A549 (cell line): ENCODE measurements at regions not wholly inside any gene's neighbourhood (a gene's known extent, or its start where the extent isn't known, plus 50 kb on each side); places are given as distances from the start of the nearest gene placed in this dataset.
"Not testable (repeated sequence)": the region's sequence is repeated elsewhere in the genome, so short reads cannot be mapped to it uniquely, and the experiment has no call there.

Experiments used
- ATAC-seq, 2 experiments: fragments of 200-7000 bp in 1 of 2; fragments of >200 bp in 1 of 2; cut with Nextera tagmentation in 1 of 2; cut with Tn5 transposase in 1 of 2; 3 replicates each; pipeline versions ENCODE4 v1.8.0 to v1.9.1; 2018 to 2020; ENCODE audit warnings: mild to moderate bottlenecking in 1 of 2, moderate library complexity in 1 of 2
- CTCF ChIA-PET: fragments of 300-600 bp; sonication (Branson Sonifier 250); formaldehyde crosslinking; extraction: SDS; loops from one replicate; lab custom pipeline; 2021; ENCODE audit warnings: antibody characterized with exemption, inconsistent platforms; lab: Yijun Ruan, JAX
- POLR2A ChIA-PET: fragments of 350-600 bp; formaldehyde crosslinking; extraction: SDS; loops from one replicate; lab custom pipeline; 2021; ENCODE audit warnings: antibody characterized with exemption, inconsistent platforms; lab: Yijun Ruan, JAX
- DNase-seq, 2 experiments: peaks; one replicate each; pipeline versions ENCODE4 v3.0.0 to v3.0.0-alpha.2; 2011 to 2016; ENCODE audit warnings: low read depth in 1 of 2, low spot score in 1 of 2
- FAIRE-seq: peaks from 2 replicates; lab custom pipeline; 2011; peaks lifted over from hg19 to GRCh38; lab: Jason Lieb, UNC
- H3K27ac ChIP-seq, 2 experiments: fragments of >200 bp; sonication (Bioruptor Twin); formaldehyde crosslinking; 3 replicates each; pipeline ENCODE4 v1.5.1; 2016 to 2017
- H3K4me1 ChIP-seq: fragments of >200 bp; sonication (Bioruptor Twin); formaldehyde crosslinking; 3 replicates; pipeline ENCODE4 v1.6.1; 2016
- H3K4me2 ChIP-seq: fragments of >200 bp; sonication (Bioruptor Twin); formaldehyde crosslinking; 3 replicates; pipeline ENCODE4 v1.6.1; 2016
- H3K4me3 ChIP-seq: fragments of >200 bp; sonication (Bioruptor Twin); formaldehyde crosslinking; 3 replicates; pipeline ENCODE4 v1.5.1; 2016
- H3K9me3 ChIP-seq: fragments of >200 bp; sonication (Bioruptor Twin); formaldehyde crosslinking; 3 replicates; pipeline ENCODE4 v1.6.1; 2016
- CHD4 ChIP-seq: fragments of 200-600 bp; sonication (generic); IDR thresholded peaks from 2 replicates; pipeline ENCODE4 v1.6.1; 2016; ENCODE audit warnings: antibody characterized with exemption, mild to moderate bottlenecking, borderline replicate concordance
- EHF ChIP-seq: fragments of 250-450 bp; sonication (Bioruptor Pico); IDR thresholded peaks from 2 replicates; pipeline ENCODE4 v1.5.0; 2020; ENCODE audit warnings: mild to moderate bottlenecking
- FOSB ChIP-seq: fragments of 250-450 bp; sonication (Bioruptor Pico); IDR thresholded peaks from 2 replicates; pipeline ENCODE4 v1.5.0; 2020; ENCODE audit warnings: mild to moderate bottlenecking, moderate library complexity
- FOXS1 ChIP-seq: fragments of 250-450 bp; sonication (Bioruptor Pico); IDR thresholded peaks from 2 replicates; pipeline ENCODE4 v1.5.0; 2020; ENCODE audit warnings: mild to moderate bottlenecking, moderate library complexity
- HDAC2 ChIP-seq: fragments of 200-600 bp; sonication (generic); IDR thresholded peaks from 2 replicates; pipeline ENCODE4 v1.6.1; 2016
- HOXA7 ChIP-seq: fragments of 250-450 bp; sonication (Bioruptor Pico); IDR thresholded peaks from 2 replicates; pipeline ENCODE4 v1.5.0; 2020; ENCODE audit warnings: mild to moderate bottlenecking, moderate library complexity
- HOXB13 ChIP-seq: fragments of 250-450 bp; sonication (Bioruptor Pico); IDR thresholded peaks from 2 replicates; pipeline ENCODE4 v1.5.0; 2020; ENCODE audit warnings: low read depth, mild to moderate bottlenecking, moderate library complexity
- KDM5A ChIP-seq: fragments of 200-600 bp; sonication (generic); IDR thresholded peaks from 2 replicates; pipeline ENCODE4 v1.6.1; 2016; ENCODE audit warnings: antibody characterized with exemption, mild to moderate bottlenecking
- MAFK ChIP-seq: fragments of 450-650 bp; IDR thresholded peaks from 2 replicates; pipeline ENCODE4 v1.6.1; 2014; ENCODE audit not compliant: partially characterized antibody
- NPAS2 ChIP-seq: fragments of 250-450 bp; sonication (Bioruptor Pico); IDR thresholded peaks from 2 replicates; pipeline ENCODE4 v1.8.0; 2022; ENCODE audit warnings: mild to moderate bottlenecking, moderate library complexity, borderline replicate concordance
- SREBF2 ChIP-seq: fragments of 450-650 bp; IDR thresholded peaks from 2 replicates; pipeline ENCODE4 v1.6.1; 2014; ENCODE audit warnings: mild to moderate bottlenecking, moderate library complexity
- ZSCAN20 ChIP-seq: fragments of 250-450 bp; sonication (Bioruptor Pico); IDR thresholded peaks from 2 replicates; pipeline ENCODE4 v1.8.0; 2022; ENCODE audit warnings: mild to moderate bottlenecking, moderate library complexity
- WGBS: methylation state at CpG from one replicate; pipeline ENCODE4 v1.1.6; 2017; ENCODE audit errors: missing lambda C conversion rate; 5-methylcytosine and 5-hydroxymethylcytosine counted together
- TF ChIP-seq, protein P1 (sequence below): IDR thresholded peaks from 2 replicates; pipeline ENCODE4 v1.6.1; 2012
- TF ChIP-seq, protein P2 (sequence below): fragments of 250-450 bp; sonication (Bioruptor Pico); IDR thresholded peaks from 2 replicates; pipeline ENCODE4 v1.5.0; 2021; ENCODE audit warnings: mild to moderate bottlenecking, moderate library complexity, borderline replicate concordance
- TF ChIP-seq, protein P3 (sequence below): IDR thresholded peaks from 2 replicates; pipeline ENCODE4 v1.6.1; 2012
- TF ChIP-seq, protein P4 (sequence below): fragments of 200-600 bp; sonication (generic); IDR thresholded peaks from 2 replicates; pipeline ENCODE4 v1.6.1; 2016; ENCODE audit warnings: antibody characterized with exemption, mild to moderate bottlenecking, moderate library complexity

DNA sequence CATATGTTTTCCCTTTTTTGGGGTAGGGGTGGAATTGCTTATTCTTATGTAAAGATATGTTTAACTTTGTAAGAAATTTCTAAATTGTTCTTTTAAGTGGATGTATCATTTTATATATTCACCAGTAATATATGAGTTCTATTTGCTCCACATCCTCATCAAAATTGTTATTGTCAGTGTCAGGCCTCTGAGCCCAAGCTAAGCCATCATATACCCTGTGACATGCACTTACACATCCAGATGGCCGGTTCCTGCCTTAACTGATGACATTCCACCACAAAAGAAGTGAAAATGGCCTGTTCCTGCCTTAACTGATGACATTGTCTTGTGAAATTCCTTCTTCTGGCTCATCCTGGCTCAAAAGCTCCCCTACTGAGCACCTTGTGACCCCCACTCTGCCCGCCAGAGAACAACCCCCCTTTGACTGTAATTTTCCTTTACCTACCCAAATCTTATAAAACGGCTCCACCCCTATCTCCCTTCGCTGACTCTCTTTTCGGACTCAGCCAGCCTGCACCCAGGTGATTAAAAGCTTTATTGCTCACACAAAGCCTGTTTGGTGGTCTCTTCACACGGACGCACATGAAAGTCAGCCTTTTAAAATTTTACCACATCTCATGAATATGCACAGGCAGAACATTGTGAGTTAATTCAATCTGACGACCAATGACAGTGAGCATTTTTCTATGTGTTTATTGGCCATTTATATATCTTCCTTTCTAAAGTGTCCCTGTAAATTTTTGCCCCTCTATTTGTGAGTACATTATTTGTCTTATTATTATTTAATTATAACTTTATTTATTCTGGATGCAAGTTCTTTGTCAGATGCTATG, 176.8 kb downstream of the CDC14C start:
- POLR2A ChIA-PET, DNase-seq, ATAC-seq, H3K4me2 ChIP-seq, H3K4me3 ChIP-seq, H3K4me1 ChIP-seq, CTCF ChIA-PET, H3K27ac ChIP-seq, H3K9me3 ChIP-seq, FAIRE-seq: not testable (repeated sequence)
- 6% methylated on average over 8 of the region's 8 CpGs for WGBS

DNA sequence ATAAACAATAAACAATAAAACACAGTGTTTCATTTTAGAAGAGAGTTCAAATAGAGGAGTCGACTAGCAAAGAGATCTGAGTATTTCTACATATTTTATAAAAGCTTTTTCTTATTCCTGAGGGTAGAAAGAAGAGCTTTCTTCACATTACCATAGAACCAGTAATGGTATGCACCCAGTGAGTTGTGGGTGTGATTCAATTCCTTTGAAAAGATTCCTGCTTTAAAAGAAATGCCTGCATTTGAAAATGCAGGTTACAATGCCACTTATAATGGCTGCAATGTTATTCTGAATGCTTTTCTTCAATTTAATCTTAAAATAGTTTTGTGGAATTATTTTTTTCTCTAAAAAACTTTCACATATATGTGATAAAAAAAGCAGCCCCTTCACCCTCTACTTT, 178.1 kb downstream of the CDC14C start:
- no peak overlapping the region for H3K4me2 ChIP-seq
- TF ChIP-seq ZSCAN20: no peak
- TF ChIP-seq HOXA7 (CRISPR knock-in tag): no peak
- no peak for TF ChIP-seq NPAS2 (CRISPR knock-in tag)
- TF ChIP-seq CHD4: no peak
- TF ChIP-seq HOXB13 (CRISPR knock-in tag): no peak
- no peak for TF ChIP-seq KDM5A
- TF ChIP-seq, protein P1, sequence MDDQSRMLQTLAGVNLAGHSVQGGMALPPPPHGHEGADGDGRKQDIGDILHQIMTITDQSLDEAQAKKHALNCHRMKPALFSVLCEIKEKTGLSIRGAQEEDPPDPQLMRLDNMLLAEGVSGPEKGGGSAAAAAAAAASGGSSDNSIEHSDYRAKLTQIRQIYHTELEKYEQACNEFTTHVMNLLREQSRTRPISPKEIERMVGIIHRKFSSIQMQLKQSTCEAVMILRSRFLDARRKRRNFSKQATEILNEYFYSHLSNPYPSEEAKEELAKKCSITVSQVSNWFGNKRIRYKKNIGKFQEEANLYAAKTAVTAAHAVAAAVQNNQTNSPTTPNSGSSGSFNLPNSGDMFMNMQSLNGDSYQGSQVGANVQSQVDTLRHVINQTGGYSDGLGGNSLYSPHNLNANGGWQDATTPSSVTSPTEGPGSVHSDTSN: no peak
- TF ChIP-seq, protein P2, sequence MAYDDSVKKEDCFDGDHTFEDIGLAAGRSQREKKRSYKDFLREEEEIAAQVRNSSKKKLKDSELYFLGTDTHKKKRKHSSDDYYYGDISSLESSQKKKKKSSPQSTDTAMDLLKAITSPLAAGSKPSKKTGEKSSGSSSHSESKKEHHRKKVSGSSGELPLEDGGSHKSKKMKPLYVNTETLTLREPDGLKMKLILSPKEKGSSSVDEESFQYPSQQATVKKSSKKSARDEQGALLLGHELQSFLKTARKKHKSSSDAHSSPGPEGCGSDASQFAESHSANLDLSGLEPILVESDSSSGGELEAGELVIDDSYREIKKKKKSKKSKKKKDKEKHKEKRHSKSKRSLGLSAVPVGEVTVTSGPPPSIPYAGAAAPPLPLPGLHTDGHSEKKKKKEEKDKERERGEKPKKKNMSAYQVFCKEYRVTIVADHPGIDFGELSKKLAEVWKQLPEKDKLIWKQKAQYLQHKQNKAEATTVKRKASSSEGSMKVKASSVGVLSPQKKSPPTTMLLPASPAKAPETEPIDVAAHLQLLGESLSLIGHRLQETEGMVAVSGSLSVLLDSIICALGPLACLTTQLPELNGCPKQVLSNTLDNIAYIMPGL (CRISPR knock-in tag): no peak
- TF ChIP-seq, protein P3, sequence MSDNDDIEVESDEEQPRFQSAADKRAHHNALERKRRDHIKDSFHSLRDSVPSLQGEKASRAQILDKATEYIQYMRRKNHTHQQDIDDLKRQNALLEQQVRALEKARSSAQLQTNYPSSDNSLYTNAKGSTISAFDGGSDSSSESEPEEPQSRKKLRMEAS: no peak
- TF ChIP-seq SREBF2: no peak
- TF ChIP-seq, protein P4, sequence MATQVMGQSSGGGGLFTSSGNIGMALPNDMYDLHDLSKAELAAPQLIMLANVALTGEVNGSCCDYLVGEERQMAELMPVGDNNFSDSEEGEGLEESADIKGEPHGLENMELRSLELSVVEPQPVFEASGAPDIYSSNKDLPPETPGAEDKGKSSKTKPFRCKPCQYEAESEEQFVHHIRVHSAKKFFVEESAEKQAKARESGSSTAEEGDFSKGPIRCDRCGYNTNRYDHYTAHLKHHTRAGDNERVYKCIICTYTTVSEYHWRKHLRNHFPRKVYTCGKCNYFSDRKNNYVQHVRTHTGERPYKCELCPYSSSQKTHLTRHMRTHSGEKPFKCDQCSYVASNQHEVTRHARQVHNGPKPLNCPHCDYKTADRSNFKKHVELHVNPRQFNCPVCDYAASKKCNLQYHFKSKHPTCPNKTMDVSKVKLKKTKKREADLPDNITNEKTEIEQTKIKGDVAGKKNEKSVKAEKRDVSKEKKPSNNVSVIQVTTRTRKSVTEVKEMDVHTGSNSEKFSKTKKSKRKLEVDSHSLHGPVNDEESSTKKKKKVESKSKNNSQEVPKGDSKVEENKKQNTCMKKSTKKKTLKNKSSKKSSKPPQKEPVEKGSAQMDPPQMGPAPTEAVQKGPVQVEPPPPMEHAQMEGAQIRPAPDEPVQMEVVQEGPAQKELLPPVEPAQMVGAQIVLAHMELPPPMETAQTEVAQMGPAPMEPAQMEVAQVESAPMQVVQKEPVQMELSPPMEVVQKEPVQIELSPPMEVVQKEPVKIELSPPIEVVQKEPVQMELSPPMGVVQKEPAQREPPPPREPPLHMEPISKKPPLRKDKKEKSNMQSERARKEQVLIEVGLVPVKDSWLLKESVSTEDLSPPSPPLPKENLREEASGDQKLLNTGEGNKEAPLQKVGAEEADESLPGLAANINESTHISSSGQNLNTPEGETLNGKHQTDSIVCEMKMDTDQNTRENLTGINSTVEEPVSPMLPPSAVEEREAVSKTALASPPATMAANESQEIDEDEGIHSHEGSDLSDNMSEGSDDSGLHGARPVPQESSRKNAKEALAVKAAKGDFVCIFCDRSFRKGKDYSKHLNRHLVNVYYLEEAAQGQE: no peak
- no peak for TF ChIP-seq EHF (CRISPR knock-in tag)
- H3K9me3 ChIP-seq: no peaks in the 10 kb centered on the region
- H3K27ac ChIP-seq: no peak overlapping the region
- POLR2A ChIA-PET: no interaction called here
- H3K4me1 ChIP-seq: no peaks in the 10 kb centered on the region
- DNase-seq: no peak
- H3K4me3 ChIP-seq: no peak overlapping the region
- no peak for ATAC-seq
- FAIRE-seq: no peak
- WGBS: 0% methylated on average over 1 of the region's 1 CpG
- CTCF ChIA-PET: no interaction called here

DNA sequence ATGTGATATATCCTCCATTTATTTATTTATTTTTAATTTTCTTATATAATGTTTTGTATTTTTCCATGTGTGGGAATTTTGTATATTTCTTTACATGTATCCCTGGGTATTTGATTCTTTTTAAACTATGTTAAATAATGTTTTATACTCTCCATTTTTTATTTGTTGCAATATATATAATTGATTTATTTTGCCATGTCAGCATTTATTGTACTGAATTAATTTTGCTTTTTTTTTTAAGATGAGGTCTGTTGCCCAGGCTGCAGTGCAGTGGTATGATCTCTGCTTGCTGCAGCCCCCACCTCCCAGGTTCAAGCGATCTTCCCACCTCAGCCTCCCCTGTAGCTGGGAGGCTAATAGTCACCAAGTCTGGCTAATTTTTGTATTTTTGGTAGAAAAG, 187.4 kb downstream of the CDC14C start:
- ChIA-PET POLR2A (no interaction called here), CTCF (no interaction called here)
- DNase-seq: no peak
- Histone ChIP-seq H3K9me3 (no peaks in the 10 kb centered on the region), H3K4me1 (no peaks in the 10 kb centered on the region), H3K27ac (no peak overlapping the region), H3K4me3 (no peak overlapping the region), H3K4me2 (no peak overlapping the region)
- no peak for FAIRE-seq
- ATAC-seq: no peak
- 67% methylated on average over 1 of the region's 1 CpG for WGBS
- TF ChIP-seq FOSB: no peak
- peak; percentile 96 for TF ChIP-seq MAFK
- no peak for TF ChIP-seq HDAC2
- no peak for TF ChIP-seq FOXS1
